ENCODE measurements at regions not wholly inside any gene's neighbourhood (a gene's known extent, or its start where the extent isn't known, plus 50 kb on each side); places are given as distances from the start of the nearest gene placed in this dataset.

GRCh38 chr3:71901645-71902044, 116.7 kb upstream of the PROK2 start:
- Histone ChIP-seq H3K79me2 (ENCODE audit: insufficient read depth, low read length) (no peaks in the 10 kb centered on the region), H3K4ac (ENCODE audit: low read depth, low read length) (no peak overlapping the region), H3K56ac (ENCODE audit: insufficient read length, low read depth, low read length) (no peak overlapping the region), H2BK12ac (ENCODE audit: insufficient read length, low read depth, low read length) (no peak overlapping the region), H3K79me1 (ENCODE audit: insufficient read depth, low read depth, low read length, poor library complexity, severe bottlenecking) (no peaks in the 10 kb centered on the region), H3K18ac (ENCODE audit: insufficient read length, low read depth, low read length) (no peak overlapping the region), H3K9ac (ENCODE audit: extremely low read depth, insufficient read length, low read length) (no peak overlapping the region), H2BK20ac (ENCODE audit: low read depth, low read length, poor library complexity, severe bottlenecking) (no peak overlapping the region), H4K91ac (ENCODE audit: insufficient read length, low read depth, low read length) (no peak overlapping the region), H3K27ac (ENCODE audit: insufficient read length, low read depth, low read length) (no peak overlapping the region), H3K4me2 (ENCODE audit: insufficient read depth, insufficient read length, low read length) (no peak overlapping the region), H3K4me1 (ENCODE audit: insufficient read depth, low read length) (peaks cover 6% of the 10 kb centered on the region; the same call in 1 of the 2 replicates), H4K5ac (ENCODE audit: insufficient read length, low read depth, low read length) (no peak overlapping the region), H3K14ac (ENCODE audit: insufficient read depth, low read length) (no peak overlapping the region), H2BK5ac (ENCODE audit: insufficient read length, low read length) (no peak overlapping the region), H3K23ac (ENCODE audit: insufficient read length, low read depth, low read length) (no peak overlapping the region), H3K9me3 (ENCODE audit: control insufficient read depth, low read depth, low read length) (no peaks in the 10 kb centered on the region), H2BK15ac (ENCODE audit: low read depth, low read length) (no peak overlapping the region), H3K27me3 (ENCODE audit: insufficient read depth, low read length) (no peaks in the 10 kb centered on the region), H4K8ac (replicated peaks; ENCODE audit: insufficient read length, low read depth, low read length) (no peak overlapping the region), H3T11ph (ENCODE audit: low read length) (no peak overlapping the region), H2AFZ (ENCODE audit: low read length) (no peak overlapping the region), H3K23me2 (ENCODE audit: insufficient read length, low read depth, low read length, poor library complexity, severe bottlenecking) (peaks cover 2% of the 10 kb centered on the region), H4K20me1 (ENCODE audit: control insufficient read depth, insufficient read depth, insufficient read length) (no peaks in the 10 kb centered on the region), H2BK120ac (ENCODE audit: low read depth, low read length, poor library complexity, severe bottlenecking) (no peak overlapping the region), H2AK5ac (ENCODE audit: insufficient read length, low read length) (no peak overlapping the region)
- TF ChIP-seq CTCF (conservative IDR thresholded peaks at IDR 0.05), result no peak
- 0 out of 5 replicates have a peak, but pooled peaks cover 0 to 3% of the 10 kb centered on the region in 2 experiments for H3K9me3 Mint-ChIP-seq
- H3K27ac Mint-ChIP-seq, result no peak overlapping the region
- peaks cover 16 to 24% of the 10 kb centered on the region in 2 experiments for H3K4me1 Mint-ChIP-seq
- H3K4me3 Mint-ChIP-seq, result no peak overlapping the region
- no peaks in the 10 kb centered on the region for H3K36me3 Mint-ChIP-seq (ENCODE audit: insufficient read depth in 1 of 3, low read depth in 3 of 3)
- no peak for DNase-seq
- no CpG with 5 or more reads among the region's 9 CpGs for WGBS (ENCODE audit: extremely low coverage, insufficient read length, low lambda C conversion rate)
- no peaks in the 10 kb centered on the region for H3K27me3 Mint-ChIP-seq (ENCODE audit: low read depth)

Measured in H9 (cell line).